ENCODE measurements at regions not wholly inside any gene's neighbourhood (a gene's known extent, or its start where the extent isn't known, plus 50 kb on each side); places are given as distances from the start of the nearest gene placed in this dataset.

- FAIRE-seq: no peak
- DNase-seq (ENCODE audit: extremely low spot score, insufficient read length, low read depth): no peak
Measured at GRCh38 chr6:90877616-90878015, 290.7 kb upstream of the MAP3K7 start.

- DNase-seq (ENCODE audit: extremely low spot score, insufficient read length, low read depth) (no peak), FAIRE-seq (no peak)
Measured at GRCh38 chr6:90874931-90875330, 288.1 kb upstream of the MAP3K7 start.

GRCh38 chr6:90872981-90873380, 286.1 kb upstream of the MAP3K7 start:
- DNase-seq (ENCODE audit: extremely low spot score, insufficient read length, low read depth): no peak
- FAIRE-seq: no peak

GRCh38 chr6:90870561-90870960, 283.7 kb upstream of the MAP3K7 start:
- DNase-seq (ENCODE audit: extremely low spot score, insufficient read length, low read depth) (no peak), FAIRE-seq (no peak)

- FAIRE-seq (no peak), DNase-seq (ENCODE audit: extremely low spot score, insufficient read length, low read depth) (no peak)
Measured at GRCh38 chr6:90868656-90869055, 281.8 kb upstream of the MAP3K7 start.

GRCh38 chr6:90868256-90868655, 281.4 kb upstream of the MAP3K7 start:
- FAIRE-seq (no peak), DNase-seq (ENCODE audit: extremely low spot score, insufficient read length, low read depth) (no peak)

- DNase-seq (ENCODE audit: extremely low spot score, insufficient read length, low read depth): no peak
- FAIRE-seq: no peak
Measured at GRCh38 chr6:90865513-90865912, 278.6 kb upstream of the MAP3K7 start.

GRCh38 chr6:90863043-90863442, 276.2 kb upstream of the MAP3K7 start:
- no peak for DNase-seq (ENCODE audit: extremely low spot score, insufficient read length, low read depth)
- FAIRE-seq: no peak

- FAIRE-seq: peak; percentile 36
- no peak for DNase-seq (ENCODE audit: extremely low spot score, insufficient read length, low read depth)
Measured at GRCh38 chr6:90860822-90861601, 274.1 kb upstream of the MAP3K7 start.

GRCh38 chr6:90859612-90860011, 272.7 kb upstream of the MAP3K7 start:
- DNase-seq (ENCODE audit: extremely low spot score, insufficient read length, low read depth) (no peak), FAIRE-seq (no peak)

- FAIRE-seq (no peak), DNase-seq (ENCODE audit: extremely low spot score, insufficient read length, low read depth) (no peak)
Measured at GRCh38 chr6:90859056-90859455, 272.2 kb upstream of the MAP3K7 start.

- FAIRE-seq: no peak
- no peak for DNase-seq (ENCODE audit: extremely low spot score, insufficient read length, low read depth)
Measured at GRCh38 chr6:90849686-90850085, 262.8 kb upstream of the MAP3K7 start.

- DNase-seq (ENCODE audit: extremely low spot score, insufficient read length, low read depth): no peak
Measured at GRCh38 chr6:90846824-90847223, 260.0 kb upstream of the MAP3K7 start.

GRCh38 chr6:90835596-90836212, 248.8 kb upstream of the MAP3K7 start:
- FAIRE-seq (no peak), DNase-seq (ENCODE audit: extremely low spot score, insufficient read length, low read depth) (no peak)

More at GRCh38 chr6:90846824-90847223, 260.0 kb upstream of the MAP3K7 start:
- FAIRE-seq: no peak

GRCh38 chr6:90829311-90829710, 242.4 kb upstream of the MAP3K7 start:
- DNase-seq (ENCODE audit: extremely low spot score, insufficient read length, low read depth) (no peak), FAIRE-seq (no peak)

- DNase-seq (ENCODE audit: extremely low spot score, insufficient read length, low read depth) (no peak), FAIRE-seq (no peak)
Measured at GRCh38 chr6:90820436-90820835, 233.6 kb upstream of the MAP3K7 start.

GRCh38 chr6:90819483-90819882, 232.6 kb upstream of the MAP3K7 start:
- no peak for DNase-seq (ENCODE audit: extremely low spot score, insufficient read length, low read depth)
- FAIRE-seq: no peak

GRCh38 chr6:90818163-90818562, 231.3 kb upstream of the MAP3K7 start:
- DNase-seq (ENCODE audit: extremely low spot score, insufficient read length, low read depth) (no peak), FAIRE-seq (no peak)

- no peak for DNase-seq (ENCODE audit: extremely low spot score, insufficient read length, low read depth)
Measured at GRCh38 chr6:90816764-90817163, 229.9 kb upstream of the MAP3K7 start.

GRCh38 chr6:90811596-90812226, 224.8 kb upstream of the MAP3K7 start:
- FAIRE-seq (no peak), DNase-seq (ENCODE audit: extremely low spot score, insufficient read length, low read depth) (no peak)

More at GRCh38 chr6:90816764-90817163, 229.9 kb upstream of the MAP3K7 start:
- no peak for FAIRE-seq

GRCh38 chr6:90809035-90809434, 222.2 kb upstream of the MAP3K7 start:
- DNase-seq (ENCODE audit: extremely low spot score, insufficient read length, low read depth) (no peak), FAIRE-seq (no peak)

All from GM18507 (cell line).